ENCODE measurements at regions not wholly inside any gene's neighbourhood (a gene's known extent, or its start where the extent isn't known, plus 50 kb on each side); places are given as distances from the start of the nearest gene placed in this dataset.
"Not testable (repeated sequence)": the region's sequence is repeated elsewhere in the genome, so short reads cannot be mapped to it uniquely, and the experiment has no call there.

GRCh38 chr1:194862129-194862528 lies 1675.7 kb upstream of the B3GALT2 start:
- H3K4me3 ChIP-seq (replicated peaks in 1 of 3): no peak overlapping the region
- no peaks in the 10 kb centered on the region for H3K9me3 ChIP-seq
- H3K36me3 ChIP-seq: no peaks in the 10 kb centered on the region
- no peak for DNase-seq
- no peak overlapping the region for H3K27ac ChIP-seq
- no peaks in the 10 kb centered on the region for H3K27me3 ChIP-seq
- intact Hi-C loops (cut with DNase I): no loop called here
- TF ChIP-seq CTCF (IDR thresholded peaks at IDR 0.05) (no peak), POLR2A (IDR thresholded peaks at IDR 0.05) (no peak)
- H3K4me1 ChIP-seq: no peaks in the 10 kb centered on the region

GRCh38 chr1:194860248-194861201 lies 1674.1 kb upstream of the B3GALT2 start:
- no peak overlapping the region for H3K27ac ChIP-seq
- no peaks in the 10 kb centered on the region for H3K9me3 ChIP-seq
- H3K4me3 ChIP-seq (replicated peaks in 1 of 3): no peak overlapping the region
- TF ChIP-seq POLR2A (IDR thresholded peaks at IDR 0.05) (no peak), CTCF (IDR thresholded peaks at IDR 0.05) (no peak)
- 85 to 92% methylated on average over 10 of the region's 10 CpGs for WGBS, 2 donors
- no peak for DNase-seq
- H3K4me1 ChIP-seq: no peaks in the 10 kb centered on the region
- H3K36me3 ChIP-seq: no peaks in the 10 kb centered on the region
- intact Hi-C loops (cut with DNase I): no loop called here
- H3K27me3 ChIP-seq: no peaks in the 10 kb centered on the region

GRCh38 chr1:194859481-194860154 lies 1673.2 kb upstream of the B3GALT2 start:
- H3K9me3 ChIP-seq; intact Hi-C loops (cut with DNase I); DNase-seq; H3K4me3 ChIP-seq (replicated peaks in 1 of 3); H3K4me1 ChIP-seq; H3K27me3 ChIP-seq; H3K36me3 ChIP-seq; H3K27ac ChIP-seq: not testable (repeated sequence)
- 91 to 96% methylated on average over 17 of the region's 17 CpGs for WGBS, 2 donors

GRCh38 chr1:194858811-194859480 lies 1672.5 kb upstream of the B3GALT2 start:
- intact Hi-C loops (cut with DNase I); H3K27ac ChIP-seq; H3K4me3 ChIP-seq (replicated peaks in 1 of 3); DNase-seq; H3K9me3 ChIP-seq; H3K27me3 ChIP-seq; H3K36me3 ChIP-seq; H3K4me1 ChIP-seq: not testable (repeated sequence)
- 92 to 95% methylated on average over 21 to 36 of the region's 39 CpGs for WGBS, 2 donors

GRCh38 chr1:194857413-194857812 lies 1671.0 kb upstream of the B3GALT2 start:
- Histone ChIP-seq H3K4me1 (no peaks in the 10 kb centered on the region), H3K4me3 (replicated peaks in 1 of 3) (no peak overlapping the region), H3K27ac (no peak overlapping the region), H3K27me3 (no peaks in the 10 kb centered on the region), H3K36me3 (no peaks in the 10 kb centered on the region), H3K9me3 (peaks cover under 1% of the 10 kb centered on the region)
- WGBS, 2 donors: 58 to 84% methylated on average over 2 of the region's 2 CpGs
- no peak for TF ChIP-seq POLR2A (IDR thresholded peaks at IDR 0.05)
- TF ChIP-seq CTCF (IDR thresholded peaks at IDR 0.05): no peak
- DNase-seq: no peak
- intact Hi-C loops (cut with DNase I): no loop called here

- intact Hi-C loops (cut with DNase I): no loop called here
- Histone ChIP-seq H3K27ac (no peak overlapping the region), H3K27me3 (no peaks in the 10 kb centered on the region), H3K9me3 (peaks cover 2% of the 10 kb centered on the region), H3K4me1 (no peaks in the 10 kb centered on the region), H3K36me3 (no peaks in the 10 kb centered on the region), H3K4me3 (replicated peaks in 1 of 3) (no peak overlapping the region)
- TF ChIP-seq POLR2A (IDR thresholded peaks at IDR 0.05) (no peak), CTCF (IDR thresholded peaks at IDR 0.05) (no peak)
- no peak for DNase-seq
These were observed 1662.4 kb upstream of the B3GALT2 start for GRCh38 chr1:194848846-194849245.

All from thyroid gland (tissue), 4 donors.